ENCODE measurements at regions not wholly inside any gene's neighbourhood (a gene's known extent, or its start where the extent isn't known, plus 50 kb on each side); places are given as distances from the start of the nearest gene placed in this dataset.

DNA sequence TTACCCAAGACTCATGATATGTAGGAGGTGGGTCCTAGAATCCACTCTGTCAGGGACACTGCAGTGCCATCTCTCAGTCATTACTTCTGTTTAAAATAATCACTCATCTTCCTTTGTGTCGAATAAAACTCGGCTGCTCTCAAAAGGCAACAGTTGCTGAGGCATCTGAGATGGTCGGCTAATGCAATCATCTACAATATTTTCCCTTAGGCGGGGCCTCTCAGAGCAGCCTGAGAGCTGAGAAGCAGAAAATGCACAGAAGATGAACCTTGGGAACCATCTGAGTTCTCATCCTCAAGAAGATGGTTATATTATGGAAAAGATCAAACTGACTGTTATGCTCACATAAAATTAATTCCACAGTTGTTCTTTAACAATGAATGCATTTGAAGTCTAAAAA, 1518.2 kb upstream of the TENM4 start:
- no peak for TF ChIP-seq RAD21 (IDR thresholded peaks at IDR 0.05; ENCODE audit: low read length)
- no peak for TF ChIP-seq BHLHE40 (IDR thresholded peaks at IDR 0.05; ENCODE audit: low read depth, low read length)
- TF ChIP-seq, protein P1, sequence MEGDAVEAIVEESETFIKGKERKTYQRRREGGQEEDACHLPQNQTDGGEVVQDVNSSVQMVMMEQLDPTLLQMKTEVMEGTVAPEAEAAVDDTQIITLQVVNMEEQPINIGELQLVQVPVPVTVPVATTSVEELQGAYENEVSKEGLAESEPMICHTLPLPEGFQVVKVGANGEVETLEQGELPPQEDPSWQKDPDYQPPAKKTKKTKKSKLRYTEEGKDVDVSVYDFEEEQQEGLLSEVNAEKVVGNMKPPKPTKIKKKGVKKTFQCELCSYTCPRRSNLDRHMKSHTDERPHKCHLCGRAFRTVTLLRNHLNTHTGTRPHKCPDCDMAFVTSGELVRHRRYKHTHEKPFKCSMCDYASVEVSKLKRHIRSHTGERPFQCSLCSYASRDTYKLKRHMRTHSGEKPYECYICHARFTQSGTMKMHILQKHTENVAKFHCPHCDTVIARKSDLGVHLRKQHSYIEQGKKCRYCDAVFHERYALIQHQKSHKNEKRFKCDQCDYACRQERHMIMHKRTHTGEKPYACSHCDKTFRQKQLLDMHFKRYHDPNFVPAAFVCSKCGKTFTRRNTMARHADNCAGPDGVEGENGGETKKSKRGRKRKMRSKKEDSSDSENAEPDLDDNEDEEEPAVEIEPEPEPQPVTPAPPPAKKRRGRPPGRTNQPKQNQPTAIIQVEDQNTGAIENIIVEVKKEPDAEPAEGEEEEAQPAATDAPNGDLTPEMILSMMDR (conservative IDR thresholded peaks at IDR 0.05; ENCODE audit: low read depth, low read length) = no peak
- TF ChIP-seq POLR2A (IDR thresholded peaks at IDR 0.05; ENCODE audit: low read depth, low read length) = no peak
- TF ChIP-seq FOS (IDR thresholded peaks at IDR 0.05; ENCODE audit: low read depth, low read length) = no peak
- TF ChIP-seq, protein P2, sequence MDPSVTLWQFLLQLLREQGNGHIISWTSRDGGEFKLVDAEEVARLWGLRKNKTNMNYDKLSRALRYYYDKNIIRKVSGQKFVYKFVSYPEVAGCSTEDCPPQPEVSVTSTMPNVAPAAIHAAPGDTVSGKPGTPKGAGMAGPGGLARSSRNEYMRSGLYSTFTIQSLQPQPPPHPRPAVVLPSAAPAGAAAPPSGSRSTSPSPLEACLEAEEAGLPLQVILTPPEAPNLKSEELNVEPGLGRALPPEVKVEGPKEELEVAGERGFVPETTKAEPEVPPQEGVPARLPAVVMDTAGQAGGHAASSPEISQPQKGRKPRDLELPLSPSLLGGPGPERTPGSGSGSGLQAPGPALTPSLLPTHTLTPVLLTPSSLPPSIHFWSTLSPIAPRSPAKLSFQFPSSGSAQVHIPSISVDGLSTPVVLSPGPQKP (IDR thresholded peaks at IDR 0.05; ENCODE audit: borderline replicate concordance, low read depth, low read length) = no peak
- no peak for TF ChIP-seq CHD1 (IDR thresholded peaks at IDR 0.05; ENCODE audit: low read depth, low read length)
- TF ChIP-seq CEBPB (IDR thresholded peaks at IDR 0.05; ENCODE audit: low read depth, low read length) = no peak
- TF ChIP-seq SMC3 (IDR thresholded peaks at IDR 0.05; ENCODE audit: low read depth, low read length) = no peak
- TF ChIP-seq MXI1 (IDR thresholded peaks at IDR 0.05; ENCODE audit: borderline replicate concordance, low read depth, low read length) = no peak
- no peak for TF ChIP-seq RFX5 (IDR thresholded peaks at IDR 0.05; ENCODE audit: low read depth, low read length)
- TF ChIP-seq MAFK (IDR thresholded peaks at IDR 0.05; ENCODE audit: low read depth, low read length) = no peak
- no peak for TF ChIP-seq MAZ (IDR thresholded peaks at IDR 0.05; ENCODE audit: borderline replicate concordance, low read depth, low read length)
- TF ChIP-seq RCOR1 (IDR thresholded peaks at IDR 0.05; ENCODE audit: insufficient replicate concordance, low read length) = no peak
